ENCODE measurements at regions not wholly inside any gene's neighbourhood (a gene's known extent, or its start where the extent isn't known, plus 50 kb on each side); places are given as distances from the start of the nearest gene placed in this dataset.

- TF ChIP-seq POLR2AphosphoS5 (IDR thresholded peaks at IDR 0.05; ENCODE audit: low read depth, low read length) = no peak
- no peak for TF ChIP-seq POLR2A (IDR thresholded peaks at IDR 0.05; ENCODE audit: low read depth, low read length)
- no peak for TF ChIP-seq TAF1 (IDR thresholded peaks at IDR 0.05; ENCODE audit: borderline replicate concordance, low read depth, low read length)
Observed at GRCh38 chr15:93524432-93524831, 435.4 kb upstream of the RGMA start.
